Activated naive CD8-positive, alpha-beta T cell treated with anti-CD3 and anti-CD28 coated beads, Interleukin-2, amount 50 U/mL, for 24 hours (primary cell): ENCODE measurements at regions not wholly inside any gene's neighbourhood (a gene's known extent, or its start where the extent isn't known, plus 50 kb on each side); places are given as distances from the start of the nearest gene placed in this dataset.

Source experiments
- ATAC-seq: fragments of 150-1000 bp; cut with Tn5 transposase; one replicate; pipeline ENCODE4 v1.10.0; 2021
- DNase-seq: peaks from one replicate; pipeline ENCODE4 v3.0.0; 2021
- H3K27ac Mint-ChIP-seq: one replicate; pipeline ENCODE4 v1.8.0; 2021; ENCODE audit warnings: mild to moderate bottlenecking, mixed read lengths
- H3K27me3 Mint-ChIP-seq: one replicate; pipeline ENCODE4 v1.8.0; 2021; ENCODE audit warnings: mixed read lengths
- H3K36me3 Mint-ChIP-seq: one replicate; pipeline ENCODE4 v1.8.0; 2021; ENCODE audit warnings: low read depth, mixed read lengths
- H3K4me1 Mint-ChIP-seq: one replicate; pipeline ENCODE4 v1.8.0; 2021; ENCODE audit warnings: mixed read lengths
- H3K4me3 Mint-ChIP-seq: one replicate; pipeline ENCODE4 v1.8.0; 2021; ENCODE audit warnings: mild to moderate bottlenecking, moderate library complexity, mixed read lengths
- H3K9me3 Mint-ChIP-seq: one replicate; pipeline ENCODE4 v1.8.0; 2021; ENCODE audit warnings: mixed read lengths

DNA sequence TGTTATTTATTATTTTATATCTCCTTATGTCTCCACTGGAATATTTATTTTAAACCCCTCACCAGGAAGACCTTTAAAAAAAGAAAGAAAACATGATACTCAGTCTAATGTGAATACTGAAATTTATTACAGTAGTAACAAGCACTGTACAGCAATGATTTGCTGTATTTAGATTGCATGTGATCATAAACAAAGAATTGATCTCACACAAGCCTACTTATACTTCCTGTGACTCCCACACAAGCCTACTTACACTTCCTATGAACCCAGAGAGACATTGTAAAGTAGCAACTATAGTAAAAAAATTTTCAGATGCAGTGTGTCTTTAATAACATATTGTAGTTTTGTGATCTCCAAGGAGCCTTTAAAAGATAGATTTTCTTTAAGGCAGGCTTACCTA is 142.7 kb upstream of the SYT1 start:
- Mint-ChIP-seq H3K4me1 (no peaks in the 10 kb centered on the region), H3K9me3 (peaks cover 7% of the 10 kb centered on the region), H3K27ac (no peak overlapping the region), H3K36me3 (no peaks in the 10 kb centered on the region), H3K27me3 (no peaks in the 10 kb centered on the region), H3K4me3 (no peak overlapping the region)
- ATAC-seq: no peak
- DNase-seq: no peak

DNA sequence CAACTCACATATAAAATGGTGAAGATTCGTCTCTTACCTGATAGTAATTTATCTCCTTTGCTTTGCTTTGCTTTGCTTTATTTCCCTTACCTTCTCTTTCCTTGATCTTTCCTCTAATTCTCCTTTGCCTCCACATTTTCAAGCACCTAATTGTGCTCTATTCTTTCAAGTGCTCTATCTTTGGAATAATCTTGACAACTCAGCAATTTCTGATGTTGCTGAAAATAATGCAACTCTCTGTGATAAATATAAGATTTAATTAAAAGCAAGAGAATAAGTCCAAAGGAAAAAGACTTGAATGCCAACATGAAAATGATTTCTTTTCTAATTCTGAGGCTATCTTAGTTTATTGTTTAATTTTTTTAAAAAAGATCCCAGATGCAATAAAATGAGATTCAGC is 139.5 kb upstream of the SYT1 start:
- Mint-ChIP-seq H3K4me3 (no peak overlapping the region), H3K27me3 (no peaks in the 10 kb centered on the region), H3K27ac (no peak overlapping the region), H3K36me3 (no peaks in the 10 kb centered on the region), H3K4me1 (no peaks in the 10 kb centered on the region), H3K9me3 (peaks cover 7% of the 10 kb centered on the region)
- no peak for ATAC-seq
- DNase-seq: no peak

DNA sequence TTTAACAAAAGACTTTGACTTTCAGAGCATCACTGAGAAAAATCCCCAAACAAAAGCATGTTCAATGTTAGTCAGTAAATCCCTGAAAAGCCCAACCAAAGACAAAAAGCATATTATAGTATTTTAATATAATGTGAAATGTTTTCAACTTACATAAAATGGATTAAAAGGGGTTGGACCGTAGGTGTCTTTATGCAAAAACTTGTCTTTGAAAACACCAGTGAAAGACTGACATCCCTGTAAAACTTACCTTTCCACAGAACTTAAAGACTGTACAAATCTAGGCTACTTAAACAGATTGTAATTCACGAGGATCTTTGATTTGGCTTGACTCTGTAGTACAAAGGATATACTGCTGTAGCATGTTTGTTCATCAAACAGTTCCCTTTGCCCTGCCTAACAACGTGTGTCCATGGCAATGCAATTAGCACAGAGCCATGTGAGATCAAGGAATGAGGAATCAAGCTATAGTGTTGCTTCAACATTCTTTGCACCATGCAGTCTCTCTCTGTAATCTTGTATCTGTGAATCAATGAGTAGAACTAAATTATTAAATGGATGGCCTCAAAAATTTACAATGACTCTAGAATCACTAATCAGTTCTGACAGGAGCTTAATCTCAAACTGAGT is 138.5 kb upstream of the SYT1 start:
- Mint-ChIP-seq H3K4me3 (no peak overlapping the region), H3K9me3 (peaks cover 6% of the 10 kb centered on the region), H3K4me1 (no peaks in the 10 kb centered on the region), H3K36me3 (no peaks in the 10 kb centered on the region), H3K27me3 (no peaks in the 10 kb centered on the region), H3K27ac (no peak overlapping the region)
- no peak for DNase-seq
- ATAC-seq: no peak

DNA sequence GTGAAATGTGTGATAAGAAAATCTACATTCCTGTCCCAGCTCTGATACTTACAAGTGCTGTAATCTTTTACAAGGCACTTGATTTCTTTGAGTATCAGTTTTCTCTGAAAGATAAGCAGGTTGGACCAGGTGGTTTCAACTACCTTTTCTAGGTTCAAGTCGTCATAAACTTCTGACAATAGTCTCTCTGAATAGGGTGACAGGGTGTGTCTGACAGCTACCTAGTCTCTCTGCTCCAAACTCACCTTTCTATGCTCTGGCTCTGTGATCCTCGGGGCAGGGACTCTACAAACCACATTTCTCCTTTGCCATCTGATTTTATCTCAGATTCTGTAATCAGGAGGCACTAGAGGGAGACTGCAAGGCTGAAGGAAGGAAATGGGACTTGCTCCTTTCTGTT is 137.7 kb upstream of the SYT1 start:
- Mint-ChIP-seq H3K36me3 (no peaks in the 10 kb centered on the region), H3K4me3 (no peak overlapping the region), H3K27ac (no peak overlapping the region), H3K4me1 (no peaks in the 10 kb centered on the region), H3K9me3 (no peaks in the 10 kb centered on the region), H3K27me3 (no peaks in the 10 kb centered on the region)
- DNase-seq (no peak), ATAC-seq (no peak)

DNA sequence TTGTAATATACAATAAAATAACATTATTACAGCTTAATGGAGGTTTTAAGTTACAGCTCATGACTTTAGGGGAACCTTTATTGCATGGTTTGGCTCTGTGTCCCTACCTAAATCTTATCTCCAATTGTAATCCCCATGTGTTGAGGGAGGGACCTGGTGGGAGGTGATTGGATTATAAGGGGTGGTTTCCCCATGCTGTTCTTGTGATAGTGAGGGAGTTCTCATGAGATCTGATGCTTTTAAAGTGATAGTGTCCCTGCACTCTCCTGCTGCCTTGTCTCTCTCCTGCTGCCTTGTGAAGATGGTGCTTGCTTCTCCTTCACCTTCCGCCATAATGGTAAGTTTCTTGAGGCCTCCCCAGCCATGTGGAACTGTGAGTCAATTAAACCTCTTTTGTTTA is 132.1 kb upstream of the SYT1 start:
- H3K36me3 Mint-ChIP-seq: no peaks in the 10 kb centered on the region
- ATAC-seq (no peak), DNase-seq (no peak)
- H3K27me3 Mint-ChIP-seq: no peaks in the 10 kb centered on the region
- H3K4me3 Mint-ChIP-seq: no peak overlapping the region
- H3K4me1 Mint-ChIP-seq: no peaks in the 10 kb centered on the region
- no peak overlapping the region for H3K27ac Mint-ChIP-seq
- H3K9me3 Mint-ChIP-seq: no peaks in the 10 kb centered on the region

DNA sequence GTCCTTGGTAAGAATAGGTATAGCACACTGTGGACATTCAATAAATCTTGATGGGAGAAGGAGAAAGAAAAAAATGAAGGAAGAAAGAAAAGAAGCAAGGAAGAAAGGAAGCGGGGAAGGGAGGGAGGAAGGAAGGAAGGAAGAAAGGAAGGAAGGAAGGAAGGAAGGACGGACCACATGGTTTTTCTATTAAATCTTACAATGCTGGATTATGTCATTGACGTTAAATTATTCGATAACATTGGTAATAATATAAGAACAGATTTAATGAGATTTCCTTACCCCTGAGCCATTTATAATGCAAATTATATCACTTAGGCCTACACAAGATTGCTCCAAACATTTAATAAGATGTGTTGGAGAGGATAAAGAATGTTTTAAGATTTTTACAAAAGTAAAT is 124.9 kb upstream of the SYT1 start:
- Mint-ChIP-seq H3K4me3 (no peak overlapping the region), H3K36me3 (no peaks in the 10 kb centered on the region), H3K27ac (no peak overlapping the region), H3K27me3 (no peaks in the 10 kb centered on the region), H3K9me3 (peaks cover 6% of the 10 kb centered on the region), H3K4me1 (no peaks in the 10 kb centered on the region)
- ATAC-seq (no peak), DNase-seq (no peak)

DNA sequence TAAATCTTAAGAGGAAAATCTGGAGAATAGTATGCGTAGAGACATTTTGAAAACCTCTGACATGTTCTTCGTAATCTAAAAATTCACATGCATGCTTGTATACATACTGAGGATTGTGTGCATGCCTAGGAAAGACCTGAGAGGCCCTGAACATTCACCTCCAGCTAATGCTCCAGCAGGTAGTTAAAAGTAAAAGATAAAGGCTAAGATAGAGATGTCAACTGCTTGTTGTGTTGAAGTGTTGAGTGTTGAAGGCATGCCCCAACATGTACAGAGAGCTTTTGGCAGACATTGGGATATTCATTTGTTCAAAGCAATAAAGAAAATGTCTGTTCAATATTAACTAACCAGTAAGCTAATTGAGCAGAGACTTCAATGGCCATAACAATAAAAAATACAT is 118.6 kb upstream of the SYT1 start:
- peaks cover 10% of the 10 kb centered on the region for H3K9me3 Mint-ChIP-seq

DNA sequence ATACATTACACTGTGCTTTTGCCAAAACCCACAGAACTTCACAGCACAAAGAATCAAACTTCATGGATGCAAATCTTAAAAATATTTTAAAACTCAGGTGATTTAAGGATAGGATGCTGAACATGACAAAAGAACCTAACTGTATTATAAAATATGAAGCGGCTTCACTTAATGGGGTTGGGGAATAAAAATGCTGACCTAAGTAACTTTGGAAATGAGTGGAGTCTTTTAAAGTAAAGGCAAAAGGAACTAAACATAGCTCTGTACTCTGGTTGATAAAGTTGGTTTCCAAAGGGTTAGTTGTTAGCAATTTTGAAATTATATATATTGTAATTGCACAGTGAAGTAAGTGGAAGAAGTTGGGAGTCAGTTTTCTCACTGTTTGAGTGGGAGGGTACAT is 111.5 kb upstream of the SYT1 start:
- no peak overlapping the region for H3K27ac Mint-ChIP-seq
- peaks cover 7% of the 10 kb centered on the region for H3K9me3 Mint-ChIP-seq
- DNase-seq (no peak), ATAC-seq (no peak)
- no peak overlapping the region for H3K4me3 Mint-ChIP-seq
- no peaks in the 10 kb centered on the region for H3K36me3 Mint-ChIP-seq
- H3K4me1 Mint-ChIP-seq: no peaks in the 10 kb centered on the region
- H3K27me3 Mint-ChIP-seq: no peaks in the 10 kb centered on the region

More for the DNA sequence above, 118.6 kb upstream of the SYT1 start:
- Mint-ChIP-seq H3K36me3 (no peaks in the 10 kb centered on the region), H3K4me3 (no peak overlapping the region), H3K27me3 (no peaks in the 10 kb centered on the region), H3K4me1 (no peaks in the 10 kb centered on the region), H3K27ac (no peak overlapping the region)
- ATAC-seq (no peak), DNase-seq (no peak)

DNA sequence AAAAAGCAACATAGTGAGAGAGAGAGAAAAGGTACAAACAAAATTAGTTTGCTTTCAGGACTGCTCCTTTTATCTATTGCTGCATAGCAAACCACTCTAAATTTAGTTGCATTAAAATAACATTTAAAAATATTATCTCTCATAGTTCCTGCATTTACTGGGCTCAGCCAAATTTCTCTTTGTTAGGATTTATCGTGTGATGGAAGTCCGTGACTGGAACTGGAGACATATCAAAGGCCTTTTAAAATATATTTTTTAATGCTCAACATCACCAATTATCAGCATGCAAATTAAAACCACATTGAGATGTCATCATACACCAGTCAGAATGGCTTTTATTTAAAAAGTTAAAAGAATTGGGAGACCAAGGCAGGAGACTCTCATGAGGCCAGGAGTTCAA is 107.6 kb upstream of the SYT1 start:
- peaks cover 4% of the 10 kb centered on the region for H3K9me3 Mint-ChIP-seq
- H3K4me1 Mint-ChIP-seq: no peaks in the 10 kb centered on the region
- no peaks in the 10 kb centered on the region for H3K27me3 Mint-ChIP-seq
- H3K27ac Mint-ChIP-seq: no peak overlapping the region
- ATAC-seq (no peak), DNase-seq (no peak)
- H3K36me3 Mint-ChIP-seq: no peaks in the 10 kb centered on the region
- H3K4me3 Mint-ChIP-seq: no peak overlapping the region

DNA sequence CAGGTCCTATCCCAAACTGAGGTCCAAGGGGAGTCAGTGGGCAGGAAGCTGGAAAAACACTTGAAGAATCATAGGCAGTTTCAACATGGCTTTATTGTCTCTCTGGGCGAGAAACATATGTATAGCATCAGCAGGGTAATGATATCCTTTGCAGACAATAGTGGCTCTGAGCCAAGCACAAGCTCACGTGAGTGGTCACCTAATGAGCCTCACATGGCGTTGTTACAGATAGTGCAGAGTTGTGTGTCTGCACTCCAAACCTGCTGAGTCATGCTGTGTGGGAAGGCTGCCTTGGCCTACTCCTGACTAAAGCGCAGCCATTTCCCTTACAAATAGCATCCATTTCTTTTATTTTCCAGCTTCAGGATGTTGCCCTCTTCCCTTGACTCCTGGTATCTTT is 105.2 kb upstream of the SYT1 start:
- no peaks in the 10 kb centered on the region for H3K4me1 Mint-ChIP-seq
- no peaks in the 10 kb centered on the region for H3K27me3 Mint-ChIP-seq
- no peak overlapping the region for H3K4me3 Mint-ChIP-seq
- no peak for ATAC-seq
- H3K9me3 Mint-ChIP-seq: peaks cover 4% of the 10 kb centered on the region
- H3K27ac Mint-ChIP-seq: no peak overlapping the region
- no peaks in the 10 kb centered on the region for H3K36me3 Mint-ChIP-seq
- no peak for DNase-seq

DNA sequence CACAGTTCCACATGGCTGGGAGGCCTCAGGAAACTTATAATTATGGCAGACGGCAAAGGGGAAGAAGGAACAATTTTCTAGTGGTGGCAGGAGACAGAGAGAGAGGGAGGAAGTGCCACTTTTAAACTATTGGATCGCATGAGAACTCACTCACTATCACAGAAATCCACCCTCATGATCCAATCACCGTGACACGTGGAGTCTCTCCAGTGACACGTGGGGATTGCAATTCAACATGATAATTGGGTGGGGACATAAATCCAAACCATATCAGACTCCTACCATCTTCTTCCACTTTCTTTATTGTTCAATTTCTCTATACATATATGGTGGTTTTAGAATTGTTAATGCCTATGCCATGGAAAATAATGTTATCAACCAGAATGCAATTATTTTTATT is 103.7 kb upstream of the SYT1 start:
- ATAC-seq (no peak), DNase-seq (no peak)
- Mint-ChIP-seq H3K9me3 (peaks cover 4% of the 10 kb centered on the region), H3K27me3 (no peaks in the 10 kb centered on the region), H3K4me3 (no peak overlapping the region), H3K27ac (no peak overlapping the region), H3K36me3 (no peaks in the 10 kb centered on the region), H3K4me1 (no peaks in the 10 kb centered on the region)

DNA sequence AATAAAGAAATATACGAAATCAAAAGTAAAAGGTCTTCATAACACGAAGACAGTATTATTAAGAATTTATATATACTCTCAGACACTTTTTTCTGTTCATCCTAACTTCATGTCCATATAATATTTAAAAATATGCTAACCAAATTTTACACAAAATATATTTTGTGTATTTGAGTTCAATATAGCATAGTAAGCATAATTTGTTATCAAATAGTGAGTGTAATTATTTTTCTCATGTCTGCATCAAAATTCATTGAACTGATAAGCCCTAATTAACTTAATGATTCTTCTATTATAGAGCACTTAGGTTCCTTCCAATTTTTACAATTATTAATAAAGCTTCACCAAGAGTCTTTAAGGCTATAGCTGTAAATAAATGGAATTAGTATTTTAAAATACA is 99.7 kb upstream of the SYT1 start:
- ATAC-seq (no peak), DNase-seq (no peak)
- no peaks in the 10 kb centered on the region for H3K9me3 Mint-ChIP-seq
- no peaks in the 10 kb centered on the region for H3K4me1 Mint-ChIP-seq
- H3K4me3 Mint-ChIP-seq: no peak overlapping the region
- H3K36me3 Mint-ChIP-seq: no peaks in the 10 kb centered on the region
- no peak overlapping the region for H3K27ac Mint-ChIP-seq
- H3K27me3 Mint-ChIP-seq: no peaks in the 10 kb centered on the region

DNA sequence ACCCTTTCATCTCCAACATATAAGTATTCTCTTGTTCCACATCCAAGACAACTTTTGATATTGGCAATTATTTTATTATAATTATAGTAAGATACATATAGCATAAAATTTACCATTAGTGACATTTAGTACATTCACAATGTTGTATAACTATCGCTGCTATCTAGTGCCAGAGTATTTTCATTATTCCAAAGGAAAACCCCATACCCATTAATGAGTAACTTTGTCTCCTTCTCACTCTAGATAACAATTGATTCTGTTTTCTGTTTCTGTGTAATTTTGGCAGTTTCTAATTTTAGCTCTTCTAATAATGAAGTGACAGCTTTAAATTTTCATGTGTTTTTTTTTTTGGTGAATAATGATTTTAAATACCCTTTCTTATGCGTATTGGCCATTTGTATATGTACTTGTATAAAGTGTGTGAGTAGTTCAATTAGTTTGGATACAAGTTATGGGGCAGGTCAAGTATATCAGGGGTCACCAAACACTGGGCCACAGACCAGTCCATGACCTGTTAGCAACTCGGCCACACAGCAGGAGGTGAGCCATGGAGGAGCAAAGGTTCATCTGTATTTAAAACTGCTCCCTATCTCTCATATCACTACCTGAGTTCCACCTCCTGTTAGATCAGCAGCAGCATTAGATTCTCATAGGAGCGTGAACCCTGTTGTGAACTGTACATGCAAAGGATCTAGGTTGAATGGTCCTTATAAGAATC is 97.2 kb upstream of the SYT1 start:
- H3K4me1 Mint-ChIP-seq: no peaks in the 10 kb centered on the region
- no peak overlapping the region for H3K4me3 Mint-ChIP-seq
- H3K27ac Mint-ChIP-seq: no peak overlapping the region
- DNase-seq (no peak), ATAC-seq (no peak)
- no peaks in the 10 kb centered on the region for H3K9me3 Mint-ChIP-seq
- no peaks in the 10 kb centered on the region for H3K36me3 Mint-ChIP-seq
- no peaks in the 10 kb centered on the region for H3K27me3 Mint-ChIP-seq

DNA sequence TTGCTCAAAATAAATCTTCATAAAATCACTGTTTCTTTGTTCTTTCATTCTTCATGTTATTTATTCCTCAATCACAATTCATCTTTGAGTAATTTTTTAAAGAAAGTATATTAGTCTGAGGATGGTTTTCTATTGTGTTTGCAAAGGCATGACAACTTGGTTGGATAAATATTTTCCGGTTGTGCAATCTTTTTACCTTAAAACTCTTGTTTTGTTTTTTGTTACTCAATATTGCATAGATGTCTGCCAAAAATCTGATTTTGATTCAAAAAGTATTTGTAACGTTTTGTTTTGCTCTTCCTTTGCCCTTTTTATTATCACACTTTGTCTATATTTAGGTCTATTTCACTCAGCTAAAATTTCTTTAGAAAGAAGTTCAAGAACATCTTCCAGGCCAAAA is 86.2 kb upstream of the SYT1 start:
- no peak for ATAC-seq
- Mint-ChIP-seq H3K4me3 (no peak overlapping the region), H3K4me1 (no peaks in the 10 kb centered on the region), H3K27me3 (no peaks in the 10 kb centered on the region), H3K27ac (no peak overlapping the region), H3K36me3 (no peaks in the 10 kb centered on the region), H3K9me3 (no peaks in the 10 kb centered on the region)
- DNase-seq: no peak

DNA sequence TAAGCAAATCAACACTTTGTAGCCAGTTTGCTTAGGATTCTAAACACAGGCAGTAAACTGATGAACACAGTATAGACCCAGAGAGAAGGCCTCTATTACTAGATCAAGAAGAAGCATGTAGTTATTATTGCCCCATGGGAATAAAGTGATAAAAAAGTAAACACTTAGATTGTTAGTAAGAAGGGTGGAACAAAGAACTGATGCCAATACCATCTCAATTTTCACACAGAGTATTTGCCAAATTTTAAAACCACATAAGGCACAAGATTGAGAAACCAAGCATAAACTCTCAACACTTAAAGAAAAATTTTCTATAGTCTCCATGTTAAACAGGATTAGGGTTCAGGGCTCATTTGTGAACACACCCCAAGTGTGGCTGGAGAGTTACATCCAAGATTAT is 77.0 kb upstream of the SYT1 start:
- Mint-ChIP-seq H3K27ac (no peak overlapping the region), H3K27me3 (no peaks in the 10 kb centered on the region), H3K36me3 (no peaks in the 10 kb centered on the region), H3K4me1 (no peaks in the 10 kb centered on the region), H3K4me3 (no peak overlapping the region), H3K9me3 (peaks cover 13% of the 10 kb centered on the region)
- DNase-seq (no peak), ATAC-seq (no peak)

DNA sequence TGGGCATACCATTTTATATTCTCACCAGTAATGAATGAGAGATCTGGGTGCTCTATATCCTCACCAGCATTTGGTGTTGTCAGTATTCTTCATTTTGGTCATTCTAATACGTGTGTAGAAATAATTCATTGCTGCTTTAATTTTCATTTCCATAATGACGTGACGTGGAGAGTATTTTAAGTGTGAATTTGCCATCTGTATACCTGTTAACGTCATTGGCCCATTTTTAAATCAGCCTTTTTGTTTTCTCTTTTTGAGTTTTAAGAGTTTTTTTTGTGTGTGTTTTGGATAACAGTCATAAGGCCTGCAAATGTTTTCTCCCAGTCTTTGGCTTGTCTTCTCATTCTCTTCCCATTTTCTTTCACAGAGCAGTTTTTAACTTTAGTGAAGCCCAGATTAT is 74.4 kb upstream of the SYT1 start:
- Mint-ChIP-seq H3K4me1 (no peaks in the 10 kb centered on the region), H3K9me3 (peaks cover 22% of the 10 kb centered on the region)
- ATAC-seq: no peak

More for the DNA sequence above, 74.4 kb upstream of the SYT1 start:
- H3K36me3 Mint-ChIP-seq: no peaks in the 10 kb centered on the region
- no peak overlapping the region for H3K4me3 Mint-ChIP-seq
- H3K27me3 Mint-ChIP-seq: no peaks in the 10 kb centered on the region
- no peak for DNase-seq
- no peak overlapping the region for H3K27ac Mint-ChIP-seq
